HG03571 (cell line): ENCODE measurements at regions not wholly inside any gene's neighbourhood (a gene's known extent, or its start where the extent isn't known, plus 50 kb on each side); places are given as distances from the start of the nearest gene placed in this dataset.
"Not testable (repeated sequence)": the region's sequence is repeated elsewhere in the genome, so short reads cannot be mapped to it uniquely, and the experiment has no call there.

Experiments used
- ATAC-seq: cut with Tn5 transposase; IDR thresholded peaks from one replicate; pipeline ENCODE4 v1.9.1; 2021; ENCODE audit not compliant: unreplicated experiment

- ATAC-seq, result no peak
Observed at GRCh38 chr2:209141818-209142217, 282.0 kb upstream of the MAP2 start.

- not testable (repeated sequence) for ATAC-seq
Observed at GRCh38 chr2:209145220-209145691, 278.6 kb upstream of the MAP2 start.

- ATAC-seq, result no peak
Observed at GRCh38 chr2:209145941-209146681, 277.7 kb upstream of the MAP2 start.

- ATAC-seq, result no peak
Observed at GRCh38 chr2:209146682-209147320, 277.0 kb upstream of the MAP2 start.

GRCh38 chr2:209147981-209148380, 275.9 kb upstream of the MAP2 start:
- ATAC-seq, result no peak

- no peak for ATAC-seq
Observed at GRCh38 chr2:209160800-209161588, 262.9 kb upstream of the MAP2 start.

- no peak for ATAC-seq
Observed at GRCh38 chr2:209162129-209162528, 261.7 kb upstream of the MAP2 start.

GRCh38 chr2:209181984-209182383, 241.9 kb upstream of the MAP2 start:
- ATAC-seq, result no peak

GRCh38 chr2:209186886-209187285, 237.0 kb upstream of the MAP2 start:
- ATAC-seq, result not testable (repeated sequence)

GRCh38 chr2:209189893-209190292, 234.0 kb upstream of the MAP2 start:
- ATAC-seq, result no peak

- ATAC-seq, result no peak
Observed at GRCh38 chr2:209191139-209191538, 232.7 kb upstream of the MAP2 start.

- ATAC-seq, result no peak
Observed at GRCh38 chr2:209194717-209195116, 229.1 kb upstream of the MAP2 start.

GRCh38 chr2:209208211-209208610, 215.6 kb upstream of the MAP2 start:
- ATAC-seq, result no peak

- ATAC-seq, result no peak
Observed at GRCh38 chr2:209209943-209210342, 213.9 kb upstream of the MAP2 start.

- no peak for ATAC-seq
Observed at GRCh38 chr2:209230560-209230959, 193.3 kb upstream of the MAP2 start.

- no peak for ATAC-seq
Observed at GRCh38 chr2:209236377-209236776, 187.5 kb upstream of the MAP2 start.

- no peak for ATAC-seq
Observed at GRCh38 chr2:209238765-209239584, 184.9 kb upstream of the MAP2 start.

GRCh38 chr2:209239585-209239938, 184.3 kb upstream of the MAP2 start:
- ATAC-seq, result no peak

GRCh38 chr2:209240204-209240603, 183.6 kb upstream of the MAP2 start:
- ATAC-seq, result no peak

GRCh38 chr2:209253544-209253943, 170.3 kb upstream of the MAP2 start:
- ATAC-seq, result no peak

- ATAC-seq, result no peak
Observed at GRCh38 chr2:209259767-209260166, 164.1 kb upstream of the MAP2 start.
